ENCODE measurements at regions not wholly inside any gene's neighbourhood (a gene's known extent, or its start where the extent isn't known, plus 50 kb on each side); places are given as distances from the start of the nearest gene placed in this dataset.

DNA sequence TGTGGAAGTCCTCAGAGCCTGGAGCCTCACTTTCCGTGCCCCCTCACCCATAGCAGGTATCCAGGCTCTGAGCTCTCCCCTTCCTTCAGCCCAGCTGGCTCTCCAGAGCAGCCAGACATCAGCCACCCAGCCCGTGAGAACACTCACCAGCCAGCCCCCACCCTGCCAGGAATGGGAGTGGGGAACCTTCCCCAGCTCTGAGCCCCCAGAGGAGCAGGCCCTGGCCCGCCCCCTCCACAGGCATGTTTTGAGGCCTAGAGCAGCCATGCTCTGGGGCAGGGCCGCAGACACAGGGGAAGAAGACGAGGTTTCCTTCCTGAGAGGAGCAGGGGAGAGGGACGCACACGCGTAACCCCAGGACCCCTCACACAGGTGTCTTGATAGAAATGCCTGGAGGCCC lies 70.0 kb upstream of the COL13A1 start:
- Histone ChIP-seq H3K27ac (no peak overlapping the region), H3K4me3 (no peak overlapping the region), H3K27me3 (no peaks in the 10 kb centered on the region), H3K4me1 (peaks cover 0 to 21% (median 3%) of the 10 kb centered on the region in 3 donors), H3K36me3 (no peaks in the 10 kb centered on the region), H3K9me3 (no peaks in the 10 kb centered on the region)
- no CpG with 5 or more reads among the region's 8 CpGs for WGBS, 2 donors (ENCODE audit: low coverage in 1 of 2)
- ATAC-seq: no peak
- TF ChIP-seq CTCF (IDR thresholded peaks at IDR 0.05) (no peak), EP300 (IDR thresholded peaks at IDR 0.05) (no peak), POLR2A (IDR thresholded peaks at IDR 0.05) (no peak), POLR2AphosphoS5 (IDR thresholded peaks at IDR 0.05) (no peak)

- Histone ChIP-seq H3K4me1 (peaks cover 0 to 21% (median 3%) of the 10 kb centered on the region in 3 donors), H3K27ac (no peak overlapping the region), H3K4me3 (no peak overlapping the region), H3K36me3 (no peaks in the 10 kb centered on the region), H3K9me3 (no peaks in the 10 kb centered on the region), H3K27me3 (no peaks in the 10 kb centered on the region)
- ATAC-seq: no peak
- WGBS, 2 donors (ENCODE audit: low coverage in 1 of 2): 96 to 100% methylated on average over 3 to 9 of the region's 16 CpGs
- TF ChIP-seq POLR2AphosphoS5 (IDR thresholded peaks at IDR 0.05) (no peak), EP300 (IDR thresholded peaks at IDR 0.05) (no peak), POLR2A (IDR thresholded peaks at IDR 0.05) (no peak), CTCF (IDR thresholded peaks at IDR 0.05) (no peak)
Observed at GRCh38 chr10:69732147-69732825, 69.4 kb upstream of the COL13A1 start.

- 87 to 95% methylated on average over 3 to 4 of the region's 6 CpGs for WGBS, 2 donors (ENCODE audit: low coverage in 1 of 2)
Observed at GRCh38 chr10:69732826-69733150, 68.9 kb upstream of the COL13A1 start.

DNA sequence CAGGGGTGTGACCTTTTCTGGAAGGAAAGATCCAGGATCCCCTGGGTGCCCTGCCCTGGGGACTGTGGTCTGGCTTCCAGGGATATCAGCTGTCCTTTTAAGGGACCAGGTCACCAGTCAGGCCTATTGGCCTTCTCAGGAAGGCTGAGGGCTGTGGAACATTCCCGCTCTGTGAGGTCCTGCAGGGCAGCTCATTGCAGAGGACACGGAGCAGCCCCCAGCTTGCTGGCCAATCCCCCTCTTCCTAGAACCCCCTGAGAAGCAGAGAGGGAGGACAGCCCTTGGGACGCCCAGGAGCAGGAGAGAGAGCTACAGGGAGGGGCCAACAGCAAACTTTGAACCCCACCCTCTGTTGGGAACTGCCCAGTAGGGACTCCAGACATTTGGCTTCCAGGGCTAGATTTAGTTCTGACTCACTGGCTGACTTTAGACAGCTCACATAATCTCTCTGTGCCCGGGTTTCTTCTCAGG lies 67.9 kb upstream of the COL13A1 start:
- Histone ChIP-seq H3K4me3 (no peak overlapping the region), H3K9me3 (no peaks in the 10 kb centered on the region), H3K36me3 (no peaks in the 10 kb centered on the region), H3K27me3 (no peaks in the 10 kb centered on the region), H3K4me1 (peaks cover 0 to 21% (median 3%) of the 10 kb centered on the region in 3 donors), H3K27ac (no peak overlapping the region)
- TF ChIP-seq POLR2AphosphoS5 (IDR thresholded peaks at IDR 0.05) (no peak), POLR2A (IDR thresholded peaks at IDR 0.05) (no peak), CTCF (IDR thresholded peaks at IDR 0.05) (no peak), EP300 (IDR thresholded peaks at IDR 0.05) (no peak)
- 25 to 40% methylated on average over 1 of the region's 4 CpGs for WGBS, 2 donors (ENCODE audit: low coverage in 1 of 2)
- peak; percentile 28 for ATAC-seq

More at GRCh38 chr10:69732826-69733150, 68.9 kb upstream of the COL13A1 start:
- Histone ChIP-seq H3K4me1 (peaks cover 0 to 21% (median 3%) of the 10 kb centered on the region in 3 donors), H3K27ac (no peak overlapping the region), H3K9me3 (no peaks in the 10 kb centered on the region), H3K27me3 (no peaks in the 10 kb centered on the region), H3K4me3 (no peak overlapping the region), H3K36me3 (no peaks in the 10 kb centered on the region)
- ATAC-seq: no peak
- TF ChIP-seq POLR2A (IDR thresholded peaks at IDR 0.05) (no peak), EP300 (IDR thresholded peaks at IDR 0.05) (no peak), POLR2AphosphoS5 (IDR thresholded peaks at IDR 0.05) (no peak), CTCF (IDR thresholded peaks at IDR 0.05) (no peak)

GRCh38 chr10:69734416-69734796 lies 67.3 kb upstream of the COL13A1 start:
- 72 to 94% methylated on average over 3 of the region's 8 CpGs for WGBS, 2 donors (ENCODE audit: low coverage in 1 of 2)
- ATAC-seq: no peak
- no peaks in the 10 kb centered on the region for H3K36me3 ChIP-seq
- peaks cover 0 to 21% (median 3%) of the 10 kb centered on the region in 3 donors for H3K4me1 ChIP-seq
- no peak overlapping the region for H3K27ac ChIP-seq
- no peaks in the 10 kb centered on the region for H3K9me3 ChIP-seq
- no peak overlapping the region for H3K4me3 ChIP-seq
- TF ChIP-seq EP300 (IDR thresholded peaks at IDR 0.05): no peak
- TF ChIP-seq CTCF (IDR thresholded peaks at IDR 0.05): no peak
- TF ChIP-seq POLR2A (IDR thresholded peaks at IDR 0.05): no peak
- no peak for TF ChIP-seq POLR2AphosphoS5 (IDR thresholded peaks at IDR 0.05)
- H3K27me3 ChIP-seq: no peaks in the 10 kb centered on the region
